ENCODE measurements at regions not wholly inside any gene's neighbourhood (a gene's known extent, or its start where the extent isn't known, plus 50 kb on each side); places are given as distances from the start of the nearest gene placed in this dataset.
"Not testable (repeated sequence)": the region's sequence is repeated elsewhere in the genome, so short reads cannot be mapped to it uniquely, and the experiment has no call there.

DNA sequence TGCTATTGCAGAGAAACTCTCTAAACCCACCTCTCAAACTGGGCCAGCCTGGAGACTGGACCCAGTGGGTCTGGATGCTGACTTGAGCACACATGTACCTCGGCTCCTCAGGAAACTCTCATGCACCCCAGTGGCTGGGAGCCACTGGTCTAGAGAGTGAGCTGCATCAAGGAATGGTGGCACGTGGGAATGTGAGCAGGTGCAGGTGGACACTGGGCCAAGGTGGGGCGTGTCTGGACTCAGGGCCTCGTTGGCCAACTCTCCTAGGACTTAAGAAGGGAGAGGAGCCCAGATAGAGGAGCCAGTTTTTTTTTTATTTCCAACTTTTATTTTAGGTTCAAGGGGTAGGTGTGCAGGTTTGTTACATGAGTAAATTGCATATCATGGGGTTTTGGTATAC lies 75.5 kb upstream of the PLGLB2 start:
- TF ChIP-seq SNAI2 (CRISPR knock-in tag; IDR thresholded peaks at IDR 0.05); CSDC2 (CRISPR knock-in tag; IDR thresholded peaks at IDR 0.05); TOX (CRISPR knock-in tag; IDR thresholded peaks at IDR 0.05; ENCODE audit: borderline replicate concordance); ZFP30 (CRISPR knock-in tag; IDR thresholded peaks at IDR 0.05): not testable (repeated sequence)
- TF ChIP-seq, protein P1, sequence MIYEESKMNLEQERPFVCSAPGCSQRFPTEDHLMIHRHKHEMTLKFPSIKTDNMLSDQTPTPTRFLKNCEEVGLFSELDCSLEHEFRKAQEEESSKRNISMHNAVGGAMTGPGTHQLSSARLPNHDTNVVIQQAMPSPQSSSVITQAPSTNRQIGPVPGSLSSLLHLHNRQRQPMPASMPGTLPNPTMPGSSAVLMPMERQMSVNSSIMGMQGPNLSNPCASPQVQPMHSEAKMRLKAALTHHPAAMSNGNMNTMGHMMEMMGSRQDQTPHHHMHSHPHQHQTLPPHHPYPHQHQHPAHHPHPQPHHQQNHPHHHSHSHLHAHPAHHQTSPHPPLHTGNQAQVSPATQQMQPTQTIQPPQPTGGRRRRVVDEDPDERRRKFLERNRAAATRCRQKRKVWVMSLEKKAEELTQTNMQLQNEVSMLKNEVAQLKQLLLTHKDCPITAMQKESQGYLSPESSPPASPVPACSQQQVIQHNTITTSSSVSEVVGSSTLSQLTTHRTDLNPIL (CRISPR knock-in tag; IDR thresholded peaks at IDR 0.05; ENCODE audit: low read depth): not testable (repeated sequence)

All from SK-N-SH treated with all-trans-retinoic acid at 6 μM for 48 hours (cell line).